Osteocyte (in vitro differentiated cells): ENCODE measurements at regions not wholly inside any gene's neighbourhood (a gene's known extent, or its start where the extent isn't known, plus 50 kb on each side); places are given as distances from the start of the nearest gene placed in this dataset.

Experiments used
- DNase-seq: peaks from one replicate; pipeline ENCODE4 v3.0.0; 2021; ENCODE audit warnings: mixed read lengths; ENCODE audit not compliant: unreplicated experiment; ENCODE audit errors: extremely low spot score
- H3K27ac Mint-ChIP-seq: one replicate; pipeline ENCODE4 v1.8.0; 2021; ENCODE audit warnings: mild to moderate bottlenecking, mixed read lengths; ENCODE audit not compliant: unreplicated experiment
- H3K27me3 Mint-ChIP-seq: one replicate; pipeline ENCODE4 v1.8.0; 2021; ENCODE audit warnings: mixed read lengths; ENCODE audit not compliant: unreplicated experiment
- H3K36me3 Mint-ChIP-seq: one replicate; pipeline ENCODE4 v1.8.0; 2021; ENCODE audit warnings: mixed read lengths; ENCODE audit not compliant: unreplicated experiment
- H3K4me1 Mint-ChIP-seq: one replicate; pipeline ENCODE4 v1.8.0; 2021; ENCODE audit warnings: mixed read lengths; ENCODE audit not compliant: unreplicated experiment
- H3K4me3 Mint-ChIP-seq: one replicate; pipeline ENCODE4 v1.8.0; 2021; ENCODE audit warnings: mild to moderate bottlenecking, moderate library complexity, mixed read lengths; ENCODE audit not compliant: unreplicated experiment
- H3K9me3 Mint-ChIP-seq: one replicate; pipeline ENCODE4 v1.8.0; 2021; ENCODE audit warnings: mixed read lengths; ENCODE audit not compliant: unreplicated experiment
- TF ChIP-seq, protein P1 (sequence below): fragments of 200-600 bp; sonication (generic); IDR thresholded peaks from 2 replicates; pipeline ENCODE4 v1.5.0; 2021; ENCODE audit warnings: antibody characterized with exemption, mild to moderate bottlenecking, moderate library complexity

DNA sequence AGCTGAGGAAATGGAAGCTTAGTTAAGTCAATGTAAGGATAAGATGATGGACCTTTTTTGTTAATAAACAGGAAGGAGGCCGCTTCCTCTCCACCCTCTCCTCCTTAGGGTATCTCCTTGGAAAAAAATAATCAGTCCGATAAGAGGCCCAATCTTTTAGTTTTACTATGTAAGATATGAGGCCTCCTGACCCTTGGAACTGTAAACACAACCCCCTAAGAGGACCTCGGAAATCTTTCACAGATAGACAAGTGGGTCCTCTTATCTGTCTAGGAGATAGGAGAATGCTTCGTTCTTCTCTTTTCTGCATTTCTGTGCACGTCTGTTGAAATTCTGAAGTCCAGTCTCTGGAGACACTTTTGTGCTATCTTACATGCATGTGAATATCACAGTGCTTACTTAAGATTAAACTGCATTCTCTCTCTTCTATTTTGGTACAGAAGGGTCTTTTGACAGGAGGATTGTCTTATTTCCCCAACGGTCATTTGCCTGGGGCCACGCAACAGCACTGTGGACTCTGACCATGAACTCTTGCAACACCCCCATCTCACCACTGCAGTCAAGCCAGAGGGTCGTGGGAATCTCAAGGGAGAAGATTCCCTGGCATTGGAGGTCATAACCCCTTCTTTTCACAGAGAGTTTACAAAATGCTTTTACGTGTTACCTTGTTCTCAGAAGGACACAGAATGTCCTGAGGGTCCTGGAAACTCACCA is 313.0 kb upstream of the RTL1 start:
- H3K9me3 Mint-ChIP-seq: peaks cover 5% of the 10 kb centered on the region
- peak; percentile 54 for DNase-seq
- no peak overlapping the region for H3K4me3 Mint-ChIP-seq
- TF ChIP-seq, protein P1, sequence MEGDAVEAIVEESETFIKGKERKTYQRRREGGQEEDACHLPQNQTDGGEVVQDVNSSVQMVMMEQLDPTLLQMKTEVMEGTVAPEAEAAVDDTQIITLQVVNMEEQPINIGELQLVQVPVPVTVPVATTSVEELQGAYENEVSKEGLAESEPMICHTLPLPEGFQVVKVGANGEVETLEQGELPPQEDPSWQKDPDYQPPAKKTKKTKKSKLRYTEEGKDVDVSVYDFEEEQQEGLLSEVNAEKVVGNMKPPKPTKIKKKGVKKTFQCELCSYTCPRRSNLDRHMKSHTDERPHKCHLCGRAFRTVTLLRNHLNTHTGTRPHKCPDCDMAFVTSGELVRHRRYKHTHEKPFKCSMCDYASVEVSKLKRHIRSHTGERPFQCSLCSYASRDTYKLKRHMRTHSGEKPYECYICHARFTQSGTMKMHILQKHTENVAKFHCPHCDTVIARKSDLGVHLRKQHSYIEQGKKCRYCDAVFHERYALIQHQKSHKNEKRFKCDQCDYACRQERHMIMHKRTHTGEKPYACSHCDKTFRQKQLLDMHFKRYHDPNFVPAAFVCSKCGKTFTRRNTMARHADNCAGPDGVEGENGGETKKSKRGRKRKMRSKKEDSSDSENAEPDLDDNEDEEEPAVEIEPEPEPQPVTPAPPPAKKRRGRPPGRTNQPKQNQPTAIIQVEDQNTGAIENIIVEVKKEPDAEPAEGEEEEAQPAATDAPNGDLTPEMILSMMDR: no peak
- no peaks in the 10 kb centered on the region for H3K36me3 Mint-ChIP-seq
- H3K27me3 Mint-ChIP-seq: peaks cover 3% of the 10 kb centered on the region
- H3K27ac Mint-ChIP-seq: no peak overlapping the region
- no peaks in the 10 kb centered on the region for H3K4me1 Mint-ChIP-seq

DNA sequence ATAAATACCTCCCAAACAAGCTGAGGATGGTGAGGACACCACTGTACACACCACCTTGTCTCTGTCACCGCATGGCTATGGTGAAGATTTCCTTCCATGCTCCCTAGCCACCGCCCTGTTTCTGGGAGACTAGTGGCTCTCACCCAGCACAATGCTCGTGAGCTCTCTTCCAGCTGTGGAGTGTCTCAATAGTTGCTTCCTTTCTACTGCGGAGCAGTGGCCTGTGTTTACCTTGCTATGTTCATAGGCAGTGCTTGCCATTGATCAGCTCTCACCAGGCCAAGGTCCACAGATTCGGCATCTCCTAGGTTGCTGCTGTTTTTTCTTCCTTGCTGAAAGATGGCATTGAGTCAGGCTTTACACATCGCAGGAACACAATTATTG is 313.6 kb upstream of the RTL1 start:
- H3K4me1 Mint-ChIP-seq: no peaks in the 10 kb centered on the region
- peaks cover 2% of the 10 kb centered on the region for H3K9me3 Mint-ChIP-seq
- peak; percentile 30 for DNase-seq

DNA sequence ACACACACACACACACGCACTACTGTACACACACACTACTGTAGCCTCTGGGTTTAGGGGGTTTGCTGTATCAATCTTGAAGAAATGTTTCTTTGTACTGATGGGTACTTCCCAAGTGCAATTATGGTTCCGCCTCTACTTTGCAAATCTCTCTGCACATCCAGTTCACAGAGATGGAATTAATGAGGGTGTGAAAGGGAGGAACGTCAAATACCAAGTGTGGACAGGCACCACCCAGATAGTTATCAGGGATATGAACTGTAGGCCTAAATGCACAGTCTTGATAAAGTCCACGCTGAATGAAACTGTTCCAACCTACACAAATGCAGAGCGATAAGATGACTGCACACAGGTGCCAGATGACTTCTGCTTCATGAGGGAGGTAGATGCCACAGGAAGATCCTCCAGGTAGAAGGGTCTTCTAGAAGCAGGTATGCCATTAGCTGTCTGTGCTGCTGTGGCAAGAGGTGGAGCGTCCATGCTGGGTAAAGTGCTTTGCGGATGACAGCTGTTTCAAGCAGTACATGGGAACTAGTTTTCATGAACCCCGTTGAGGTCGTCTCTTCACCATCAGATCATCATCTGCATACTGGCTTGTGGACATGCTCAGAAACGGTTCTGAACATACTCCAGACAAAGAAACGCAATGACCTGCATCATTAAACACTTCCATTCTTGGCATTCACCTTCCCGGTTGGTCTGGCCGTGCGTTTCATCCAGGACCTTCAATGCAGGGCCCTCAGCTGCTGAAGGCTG is 314.3 kb upstream of the RTL1 start:
- no peaks in the 10 kb centered on the region for H3K36me3 Mint-ChIP-seq
- H3K4me3 Mint-ChIP-seq: no peak overlapping the region
- DNase-seq: peak; percentile 59
- no peak overlapping the region for H3K27ac Mint-ChIP-seq
- H3K4me1 Mint-ChIP-seq: no peaks in the 10 kb centered on the region
- no peaks in the 10 kb centered on the region for H3K9me3 Mint-ChIP-seq
- TF ChIP-seq, protein P1: no peak
- peaks cover 3% of the 10 kb centered on the region for H3K27me3 Mint-ChIP-seq

More for the DNA sequence above, 313.6 kb upstream of the RTL1 start:
- Mint-ChIP-seq H3K27ac (no peak overlapping the region), H3K36me3 (no peaks in the 10 kb centered on the region), H3K27me3 (peaks cover 3% of the 10 kb centered on the region), H3K4me3 (no peak overlapping the region)
- TF ChIP-seq, protein P1: no peak

DNA sequence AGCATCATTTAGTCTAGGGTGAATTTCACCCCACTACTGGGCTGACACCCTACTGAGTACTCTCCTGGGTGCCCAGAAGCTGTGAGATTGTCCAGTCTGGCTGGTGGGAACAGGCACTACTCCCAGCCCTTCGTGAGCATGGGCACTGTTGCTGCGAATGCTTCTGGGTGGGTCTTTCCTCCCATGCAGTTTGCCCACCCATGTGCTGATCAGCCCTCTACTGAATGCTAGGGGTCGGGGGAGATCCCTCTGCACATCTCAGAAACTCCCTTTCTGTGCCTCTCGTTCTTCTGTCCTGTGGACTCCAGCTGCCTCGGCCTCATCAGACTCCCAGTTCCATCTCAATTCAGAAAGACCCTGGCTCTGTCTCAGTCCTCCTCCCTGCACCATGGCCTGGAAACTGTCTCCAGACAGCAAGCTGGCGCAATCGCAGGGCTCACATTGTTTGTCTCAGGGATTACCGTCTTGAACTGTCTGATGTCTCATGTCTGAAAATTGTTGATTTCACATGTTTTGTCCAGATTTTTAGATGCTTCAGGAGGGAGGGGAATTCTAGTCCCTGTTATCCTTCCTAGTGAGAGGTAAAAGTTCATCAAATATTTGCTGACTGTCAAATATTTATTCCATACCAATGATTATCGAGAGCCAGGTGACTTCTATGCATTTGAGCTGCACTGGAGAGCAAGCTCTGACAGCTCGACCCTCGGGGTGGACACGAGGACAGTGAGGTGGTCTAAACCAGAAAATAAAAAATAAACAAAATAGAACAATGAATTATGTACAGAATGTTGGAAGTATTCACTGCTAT is 316.6 kb upstream of the RTL1 start:
- peak; percentile 53 for DNase-seq
- Mint-ChIP-seq H3K27ac (no peak overlapping the region), H3K9me3 (no peaks in the 10 kb centered on the region), H3K27me3 (peaks cover 9% of the 10 kb centered on the region), H3K36me3 (no peaks in the 10 kb centered on the region), H3K4me1 (no peaks in the 10 kb centered on the region), H3K4me3 (no peak overlapping the region)
- TF ChIP-seq, protein P1: no peak
